WTC11 (cell line): ENCODE measurements at regions not wholly inside any gene's neighbourhood (a gene's known extent, or its start where the extent isn't known, plus 50 kb on each side); places are given as distances from the start of the nearest gene placed in this dataset.
"Not testable (repeated sequence)": the region's sequence is repeated elsewhere in the genome, so short reads cannot be mapped to it uniquely, and the experiment has no call there.

Source experiments
- ATAC-seq: fragments of 200-7000 bp; cut with Tn5 transposase; 2 replicates; pipeline ENCODE4 v1.10.0; 2021; ENCODE audit warnings: mild to moderate bottlenecking, moderate library complexity
- CTCF ChIA-PET: fragments of 300-600 bp; sonication (Branson Sonifier 250); formaldehyde crosslinking; loops from one replicate; lab custom pipeline; 2021; ENCODE audit warnings: antibody characterized with exemption; lab: Charles Lee
- POLR2A ChIA-PET: fragments of 350-600 bp; sonication (Branson Sonifier 250); formaldehyde crosslinking; loops from one replicate; lab custom pipeline; 2021; ENCODE audit warnings: antibody characterized with exemption; lab: Charles Lee
- DNase-seq: peaks from one replicate; pipeline ENCODE4 v3.0.0; 2021; ENCODE audit warnings: low spot score
- H3K27ac Mint-ChIP-seq: 2 replicates; pipeline ENCODE4 v1.8.0; 2021; ENCODE audit warnings: mixed read lengths
- H3K27me3 Mint-ChIP-seq: 2 replicates; pipeline ENCODE4 v1.8.0; 2021; ENCODE audit warnings: low read depth, mild to moderate bottlenecking, moderate library complexity, mixed read lengths
- H3K36me3 Mint-ChIP-seq: 2 replicates; pipeline ENCODE4 v1.8.0; 2021; ENCODE audit warnings: mixed read lengths
- H3K4me1 Mint-ChIP-seq: 2 replicates; pipeline ENCODE4 v1.8.0; 2022; ENCODE audit warnings: mixed read lengths
- H3K4me3 Mint-ChIP-seq: 2 replicates; pipeline ENCODE4 v1.8.0; 2021; ENCODE audit warnings: mild to moderate bottlenecking, moderate library complexity, mixed read lengths
- H3K9me3 Mint-ChIP-seq: 2 replicates; pipeline ENCODE4 v1.8.0; 2021; ENCODE audit warnings: mixed read lengths
- AFF4 ChIP-seq: sonication (generic); formaldehyde crosslinking; IDR thresholded peaks from 2 replicates; pipeline ENCODE4 v1.8.1; 2023; ENCODE audit warnings: mild to moderate bottlenecking, missing genetic modification reagents, borderline replicate concordance
- AR ChIP-seq: fragments of 250-450 bp; sonication (Bioruptor Pico); IDR thresholded peaks from 2 replicates; pipeline ENCODE4 v1.9.0; 2021; ENCODE audit warnings: mild to moderate bottlenecking
- CDX4 ChIP-seq: fragments of 250-450 bp; sonication (Bioruptor Pico); IDR thresholded peaks from 2 replicates; pipeline ENCODE4 v1.9.0; 2021; ENCODE audit warnings: moderate library complexity, mild to moderate bottlenecking, inconsistent platforms, borderline replicate concordance
- CREB1 ChIP-seq: sonication (generic); formaldehyde crosslinking; IDR thresholded peaks from 2 replicates; pipeline ENCODE4 v1.8.0; 2023; ENCODE audit warnings: mild to moderate bottlenecking, missing genetic modification reagents
- CTCF ChIP-seq: fragments of 200-600 bp; IDR thresholded peaks from 2 replicates; pipeline ENCODE4 v1.8.0; 2022; ENCODE audit warnings: antibody characterized with exemption
- ELF4 ChIP-seq: sonication (generic); formaldehyde crosslinking; IDR thresholded peaks from 2 replicates; pipeline ENCODE4 v1.8.1; 2022; ENCODE audit warnings: low read depth, mild to moderate bottlenecking, moderate library complexity, missing genetic modification reagents
- ESRRA ChIP-seq: sonication (generic); formaldehyde crosslinking; IDR thresholded peaks from 2 replicates; pipeline ENCODE4 v1.8.1; 2022; ENCODE audit warnings: mild to moderate bottlenecking, missing genetic modification reagents, borderline replicate concordance
- HMGA2 ChIP-seq: fragments of 250-450 bp; sonication (Bioruptor Pico); IDR thresholded peaks from 2 replicates; pipeline ENCODE4 v1.4.0; 2021; ENCODE audit warnings: mild to moderate bottlenecking, moderate library complexity
- IRF2 ChIP-seq: sonication (generic); formaldehyde crosslinking; IDR thresholded peaks from 2 replicates; pipeline ENCODE4 v1.8.0; 2022; ENCODE audit warnings: low read depth, missing genetic modification reagents, borderline replicate concordance
- JUN ChIP-seq: sonication (generic); formaldehyde crosslinking; IDR thresholded peaks from 2 replicates; pipeline ENCODE4 v1.8.0; 2023; ENCODE audit warnings: mild to moderate bottlenecking, missing genetic modification reagents
- OVOL2 ChIP-seq: fragments of 250-450 bp; sonication (Bioruptor Pico); IDR thresholded peaks from 2 replicates; pipeline ENCODE4 v1.9.0; 2021; ENCODE audit warnings: mild to moderate bottlenecking, borderline replicate concordance
- TCF7 ChIP-seq: sonication (generic); formaldehyde crosslinking; IDR thresholded peaks from 2 replicates; pipeline ENCODE4 v1.8.0; 2022; ENCODE audit warnings: mild to moderate bottlenecking, low read depth, missing genetic modification reagents, moderate library complexity
- USF1 ChIP-seq: sonication (generic); formaldehyde crosslinking; IDR thresholded peaks from 2 replicates; pipeline ENCODE4 v1.8.0; 2022; ENCODE audit warnings: mild to moderate bottlenecking, missing genetic modification reagents
- ZMAT4 ChIP-seq: fragments of 250-450 bp; sonication (Bioruptor Pico); IDR thresholded peaks from 2 replicates; pipeline ENCODE4 v1.9.0; 2021; ENCODE audit warnings: mild to moderate bottlenecking
- ZNF219 ChIP-seq: sonication (generic); formaldehyde crosslinking; IDR thresholded peaks from 2 replicates; pipeline ENCODE4 v1.8.0; 2023; ENCODE audit warnings: missing genetic modification reagents, mild to moderate bottlenecking, borderline replicate concordance
- ZNF317 ChIP-seq: sonication (generic); formaldehyde crosslinking; IDR thresholded peaks from 2 replicates; pipeline ENCODE4 v1.8.1; 2023; ENCODE audit warnings: low read depth, mild to moderate bottlenecking, moderate library complexity, missing genetic modification reagents, borderline replicate concordance
- ZNF532 ChIP-seq: fragments of 250-450 bp; sonication (Bioruptor Pico); IDR thresholded peaks from 2 replicates; pipeline ENCODE4 v1.9.0; 2021; ENCODE audit warnings: mild to moderate bottlenecking, borderline replicate concordance

GRCh38 chr14:41421308-41421707, 185.4 kb upstream of the LRFN5 start:
- not testable (repeated sequence) for H3K4me3 Mint-ChIP-seq, ATAC-seq
- H3K4me1 Mint-ChIP-seq: peaks cover 24% of the 10 kb centered on the region

GRCh38 chr14:41419709-41420108, 187.0 kb upstream of the LRFN5 start:
- DNase-seq: no peak
- no peaks in the 10 kb centered on the region for H3K36me3 Mint-ChIP-seq
- no peak for TF ChIP-seq ZNF532 (CRISPR knock-in tag)
- peaks cover 24% of the 10 kb centered on the region for H3K4me1 Mint-ChIP-seq
- H3K9me3 Mint-ChIP-seq: peaks cover 7% of the 10 kb centered on the region
- H3K4me3 Mint-ChIP-seq: no peak overlapping the region
- ChIA-PET CTCF (no interaction called here), POLR2A (no interaction called here)
- ATAC-seq: no peak
- no peaks in the 10 kb centered on the region for H3K27me3 Mint-ChIP-seq
- no peak overlapping the region for H3K27ac Mint-ChIP-seq

More at GRCh38 chr14:41421308-41421707, 185.4 kb upstream of the LRFN5 start:
- DNase-seq, H3K36me3 Mint-ChIP-seq, H3K9me3 Mint-ChIP-seq, POLR2A ChIA-PET, H3K27ac Mint-ChIP-seq, CTCF ChIA-PET, H3K27me3 Mint-ChIP-seq: not testable (repeated sequence)
- peak; percentile 37; the same call in 1 of the 2 replicates for TF ChIP-seq HMGA2

GRCh38 chr14:41418851-41419250, 187.8 kb upstream of the LRFN5 start:
- ChIA-PET CTCF (no interaction called here), POLR2A (no interaction called here)
- Mint-ChIP-seq H3K36me3 (no peaks in the 10 kb centered on the region), H3K4me1 (peaks cover 24% of the 10 kb centered on the region), H3K9me3 (peaks cover 7% of the 10 kb centered on the region), H3K27me3 (no peaks in the 10 kb centered on the region), H3K4me3 (no peak overlapping the region; the same call in 1 of the 2 replicates), H3K27ac (peak overlapping the region; percentile 42; the same call in 1 of the 2 replicates)
- DNase-seq (no peak), ATAC-seq (peak; percentile 68)
- TF ChIP-seq TCF7 (CRISPR knock-in tag) (no peak), IRF2 (CRISPR knock-in tag) (no peak), ESRRA (CRISPR knock-in tag) (no peak), CREB1 (CRISPR knock-in tag) (no peak), AR (CRISPR knock-in tag) (no peak), ZNF317 (CRISPR knock-in tag) (no peak), JUN (CRISPR knock-in tag) (no peak), OVOL2 (CRISPR knock-in tag) (no peak), ZMAT4 (CRISPR knock-in tag) (no peak), USF1 (CRISPR knock-in tag) (no peak), ELF4 (CRISPR knock-in tag) (no peak), AFF4 (CRISPR knock-in tag) (no peak), CTCF (no peak), ZNF219 (CRISPR knock-in tag) (no peak), CDX4 (CRISPR knock-in tag) (no peak)
